ENCODE measurements at regions not wholly inside any gene's neighbourhood (a gene's known extent, or its start where the extent isn't known, plus 50 kb on each side); places are given as distances from the start of the nearest gene placed in this dataset.

DNA sequence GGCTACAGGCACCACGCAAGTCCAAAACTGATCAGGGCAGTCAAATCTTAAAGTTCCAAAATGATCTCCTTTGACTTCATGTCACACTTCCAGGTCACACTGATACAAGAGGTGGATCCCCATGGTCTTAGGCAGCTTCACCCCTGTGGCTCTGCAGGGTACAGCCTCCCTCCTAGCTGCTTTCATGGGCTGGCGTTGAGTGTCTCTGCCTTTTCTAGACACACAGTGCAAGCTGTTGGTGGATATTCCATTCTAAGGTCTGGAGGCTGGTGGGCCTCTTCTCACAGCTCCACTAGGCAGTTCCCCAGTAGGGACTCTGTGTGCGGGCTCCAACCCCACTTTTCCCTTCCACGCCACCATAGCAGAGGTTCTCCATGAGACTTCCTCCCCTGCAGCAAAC lies 838.2 kb upstream of the CHAC2 start:
- no peak overlapping the region for H3K4me3 ChIP-seq (ENCODE audit: control insufficient read depth, low read depth, low read length)
- TF ChIP-seq, protein P1, sequence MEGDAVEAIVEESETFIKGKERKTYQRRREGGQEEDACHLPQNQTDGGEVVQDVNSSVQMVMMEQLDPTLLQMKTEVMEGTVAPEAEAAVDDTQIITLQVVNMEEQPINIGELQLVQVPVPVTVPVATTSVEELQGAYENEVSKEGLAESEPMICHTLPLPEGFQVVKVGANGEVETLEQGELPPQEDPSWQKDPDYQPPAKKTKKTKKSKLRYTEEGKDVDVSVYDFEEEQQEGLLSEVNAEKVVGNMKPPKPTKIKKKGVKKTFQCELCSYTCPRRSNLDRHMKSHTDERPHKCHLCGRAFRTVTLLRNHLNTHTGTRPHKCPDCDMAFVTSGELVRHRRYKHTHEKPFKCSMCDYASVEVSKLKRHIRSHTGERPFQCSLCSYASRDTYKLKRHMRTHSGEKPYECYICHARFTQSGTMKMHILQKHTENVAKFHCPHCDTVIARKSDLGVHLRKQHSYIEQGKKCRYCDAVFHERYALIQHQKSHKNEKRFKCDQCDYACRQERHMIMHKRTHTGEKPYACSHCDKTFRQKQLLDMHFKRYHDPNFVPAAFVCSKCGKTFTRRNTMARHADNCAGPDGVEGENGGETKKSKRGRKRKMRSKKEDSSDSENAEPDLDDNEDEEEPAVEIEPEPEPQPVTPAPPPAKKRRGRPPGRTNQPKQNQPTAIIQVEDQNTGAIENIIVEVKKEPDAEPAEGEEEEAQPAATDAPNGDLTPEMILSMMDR (IDR thresholded peaks at IDR 0.05; ENCODE audit: control insufficient read depth, insufficient read depth, low read depth, low read length, missing control alignments) = no peak
- DNase-seq (ENCODE audit: low read depth) = no peak

DNA sequence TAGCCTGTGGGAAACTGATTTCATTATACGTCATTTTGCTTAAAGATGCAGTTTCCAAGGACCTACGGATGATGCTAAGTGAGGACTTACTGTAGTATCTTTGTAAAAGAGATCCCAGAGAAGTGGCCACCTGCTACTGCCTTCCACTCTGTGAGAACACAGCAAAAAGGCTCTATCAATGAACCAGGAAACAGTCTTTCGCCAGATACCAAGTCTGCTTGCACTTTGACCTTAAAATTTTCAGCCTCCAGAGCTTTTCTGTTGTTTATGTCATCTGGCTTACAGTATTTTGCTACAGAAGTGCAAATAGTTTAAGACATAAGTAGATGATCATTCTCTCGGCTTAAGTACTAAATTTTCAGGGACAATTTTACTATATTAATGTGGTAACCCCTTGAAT lies 847.9 kb upstream of the CHAC2 start:
- TF ChIP-seq, protein P1 (IDR thresholded peaks at IDR 0.05; ENCODE audit: control insufficient read depth, insufficient read depth, low read depth, low read length, missing control alignments) = no peak
- no peak for DNase-seq (ENCODE audit: low read depth)
- no peak overlapping the region for H3K4me3 ChIP-seq (ENCODE audit: control insufficient read depth, low read depth, low read length)

DNA sequence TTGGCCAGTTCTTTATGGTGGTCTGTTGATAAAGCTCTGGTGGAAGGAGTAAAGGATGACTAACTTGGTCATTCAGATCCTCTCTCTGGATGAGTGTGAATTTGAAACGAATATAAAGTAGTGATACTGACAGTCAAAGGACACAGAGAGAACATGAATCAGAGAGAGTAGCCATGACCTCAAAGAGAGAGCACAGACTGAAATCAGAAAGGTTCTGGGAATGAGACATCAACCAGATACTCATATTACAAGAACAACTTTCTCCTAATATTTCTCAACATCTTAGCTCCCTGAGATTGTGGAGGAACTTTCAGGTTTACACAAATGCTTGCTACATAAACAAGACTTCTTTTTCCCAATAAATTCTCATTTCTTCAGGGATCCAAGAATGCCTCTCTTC lies 849.1 kb upstream of the CHAC2 start:
- no peak overlapping the region for H3K4me3 ChIP-seq (ENCODE audit: control insufficient read depth, low read depth, low read length)
- no peak for DNase-seq (ENCODE audit: low read depth)
- TF ChIP-seq, protein P1 (IDR thresholded peaks at IDR 0.05; ENCODE audit: control insufficient read depth, insufficient read depth, low read depth, low read length, missing control alignments) = no peak

DNA sequence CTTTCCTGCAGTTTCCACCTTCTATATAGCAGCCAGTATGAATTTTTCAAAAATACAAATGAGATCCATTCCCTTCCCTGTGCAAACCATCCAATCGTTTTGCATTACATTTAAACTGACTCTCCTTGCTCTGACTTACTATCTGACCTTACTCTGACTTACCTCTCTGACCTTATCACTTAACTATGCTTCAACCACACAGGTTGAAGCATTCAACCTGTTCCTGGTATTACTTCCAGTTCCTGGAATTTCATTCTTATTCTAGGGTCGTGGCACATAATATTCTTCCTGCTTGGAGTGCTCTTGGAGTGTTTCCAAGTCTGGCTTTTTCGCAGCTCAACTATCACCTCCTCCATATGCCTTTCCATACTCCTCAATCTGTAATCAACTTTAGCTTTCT lies 850.6 kb upstream of the CHAC2 start:
- H3K4me3 ChIP-seq (ENCODE audit: control insufficient read depth, low read depth, low read length) = no peak overlapping the region
- DNase-seq (ENCODE audit: low read depth) = no peak
- TF ChIP-seq, protein P1 (IDR thresholded peaks at IDR 0.05; ENCODE audit: control insufficient read depth, insufficient read depth, low read depth, low read length, missing control alignments) = no peak

DNA sequence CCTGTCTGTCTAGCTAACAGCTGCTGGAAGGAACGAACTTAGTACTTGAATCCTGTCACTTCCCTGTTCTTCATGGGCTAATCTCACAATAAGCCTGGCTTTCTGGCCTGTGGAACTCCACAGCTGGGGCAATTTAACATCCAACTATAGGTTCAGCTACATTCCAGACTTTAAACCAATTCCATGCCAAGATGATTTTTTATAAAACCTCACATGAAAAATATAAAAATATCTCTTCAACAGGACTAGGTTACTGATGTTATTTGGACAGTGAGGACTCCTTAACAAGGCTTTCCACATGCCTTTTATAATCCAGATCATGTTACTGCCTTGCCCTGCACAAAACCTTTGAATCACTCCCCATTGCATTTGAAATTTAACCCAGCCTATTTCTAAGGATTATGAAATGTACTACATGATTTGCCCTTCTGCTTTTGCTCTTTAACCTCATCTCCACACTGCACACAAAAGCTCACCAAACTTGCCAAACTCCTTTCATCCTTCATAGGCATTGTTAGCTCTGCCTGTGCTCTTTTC lies 863.2 kb upstream of the CHAC2 start:
- TF ChIP-seq, protein P1 (IDR thresholded peaks at IDR 0.05; ENCODE audit: control insufficient read depth, insufficient read depth, low read depth, low read length, missing control alignments) = no peak
- no peak overlapping the region for H3K4me3 ChIP-seq (ENCODE audit: control insufficient read depth, low read depth, low read length)
- DNase-seq (ENCODE audit: low read depth) = no peak

DNA sequence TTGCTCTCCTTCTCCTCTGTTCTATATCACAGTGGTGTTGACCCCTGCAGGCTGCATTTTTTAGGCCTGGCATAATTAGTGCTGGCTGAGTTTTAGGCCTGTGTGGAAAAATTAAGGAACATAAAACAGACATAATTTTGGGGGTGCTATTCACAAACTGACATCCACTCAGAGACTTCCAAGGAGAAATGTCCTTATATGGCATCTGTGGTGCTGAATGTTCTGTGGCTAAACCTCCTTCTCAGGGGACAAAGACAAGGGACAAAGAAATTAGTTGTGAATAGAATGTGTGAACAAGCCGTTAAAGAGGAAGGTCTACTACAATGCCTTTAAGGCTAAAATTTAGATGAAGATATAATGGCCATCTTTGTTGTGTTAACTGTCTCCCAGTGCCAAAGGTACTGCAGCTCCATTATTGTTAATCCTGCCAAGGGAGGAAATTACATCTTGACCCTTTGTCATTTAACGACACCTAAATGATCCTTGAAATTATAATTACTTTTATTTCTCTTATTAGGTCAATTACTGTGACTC lies 870.0 kb upstream of the CHAC2 start:
- TF ChIP-seq, protein P1 (IDR thresholded peaks at IDR 0.05; ENCODE audit: control insufficient read depth, insufficient read depth, low read depth, low read length, missing control alignments) = no peak
- H3K4me3 ChIP-seq (ENCODE audit: control insufficient read depth, low read depth, low read length) = no peak overlapping the region
- DNase-seq (ENCODE audit: low read depth) = no peak
